Keratinocyte (primary cell): ENCODE measurements at regions not wholly inside any gene's neighbourhood (a gene's known extent, or its start where the extent isn't known, plus 50 kb on each side); places are given as distances from the start of the nearest gene placed in this dataset.

ENCODE experiments used
- DNase-seq: peaks from one replicate; pipeline ENCODE4 v3.0.0-alpha.2; 2011; ENCODE audit warnings: low read depth, missing footprints, low spot score
- FAIRE-seq: peaks from 2 replicates; lab custom pipeline; 2011; peaks lifted over from hg19 to GRCh38; lab: Jason Lieb, UNC
- H2AFZ ChIP-seq: 2 replicates; pipeline ENCODE4 v1.6.0; 2012; ENCODE audit warnings: low read length, control low read depth, inconsistent platforms; ENCODE audit not compliant: control insufficient read depth
- H3K27ac ChIP-seq: 2 replicates; pipeline ENCODE4 v1.5.1; 2011; ENCODE audit warnings: low read length; ENCODE audit not compliant: control insufficient read depth, insufficient read depth
- H3K27me3 ChIP-seq: 3 replicates; pipeline ENCODE4 v1.6.0; 2011; ENCODE audit warnings: low read length; ENCODE audit not compliant: control insufficient read depth, insufficient read depth; ENCODE audit errors: extremely low read depth
- H3K36me3 ChIP-seq, 2 experiments: 2 replicates in 1 of 2; 3 replicates in 1 of 2; pipeline ENCODE4 v1.5.1; 2011; ENCODE audit warnings: low read length in 2 of 2, mild to moderate bottlenecking in 1 of 2; ENCODE audit not compliant: control insufficient read depth in 2 of 2, insufficient read depth in 2 of 2; ENCODE audit errors: extremely low read depth in 1 of 2
- H3K4me1 ChIP-seq: 3 replicates; pipeline ENCODE4 v1.5.1; 2011; ENCODE audit warnings: low read length; ENCODE audit not compliant: control insufficient read depth, insufficient read depth; ENCODE audit errors: extremely low read depth
- H3K4me2 ChIP-seq: 3 replicates; pipeline ENCODE4 v1.6.0; 2011; ENCODE audit warnings: low read depth, low read length; ENCODE audit not compliant: control insufficient read depth, insufficient read depth; ENCODE audit errors: extremely low read depth
- H3K4me3 ChIP-seq, 3 experiments: fragments of 200-600 bp in 1 of 3; sonication (generic) in 1 of 3; 2 replicates in 2 of 3; 3 replicates in 1 of 3; pipeline ENCODE4 v1.5.1; 2011 to 2016; ENCODE audit warnings: low read length in 3 of 3, mild to moderate bottlenecking in 3 of 3, control low read depth in 2 of 3, inconsistent platforms in 1 of 3, low read depth in 1 of 3, mixed read lengths in 1 of 3, mixed run types in 1 of 3, moderate library complexity in 1 of 3; ENCODE audit not compliant: control insufficient read depth in 2 of 3, insufficient read depth in 2 of 3; ENCODE audit errors: extremely low read depth in 1 of 3
- H3K79me2 ChIP-seq: 2 replicates; pipeline ENCODE4 v1.6.0; 2012; ENCODE audit warnings: low read length; ENCODE audit not compliant: control insufficient read depth, insufficient read depth
- H3K9ac ChIP-seq: 3 replicates; pipeline ENCODE4 v1.6.0; 2011; ENCODE audit warnings: low read length; ENCODE audit not compliant: control insufficient read depth, insufficient read depth; ENCODE audit errors: extremely low read depth
- H3K9me1 ChIP-seq: 3 replicates; pipeline ENCODE4 v1.6.0; 2011; ENCODE audit warnings: low read length; ENCODE audit not compliant: control insufficient read depth, insufficient read depth; ENCODE audit errors: extremely low read depth
- H3K9me3 ChIP-seq: 2 replicates; pipeline ENCODE4 v1.5.1; 2012; ENCODE audit warnings: low read depth, low read length; ENCODE audit not compliant: control insufficient read depth
- H4K20me1 ChIP-seq: 3 replicates; pipeline ENCODE4 v1.6.0; 2011; ENCODE audit warnings: low read length; ENCODE audit not compliant: control insufficient read depth, insufficient read depth; ENCODE audit errors: extremely low read depth
- EZH2 ChIP-seq: IDR thresholded peaks from one replicate; pipeline ENCODE4 v1.6.1; 2012; ENCODE audit warnings: inconsistent platforms, mild to moderate bottlenecking, low read length, moderate library complexity
- dilution Hi-C: fragments of 300-500 bp; cut with MboI; formaldehyde crosslinking; loops from one replicate; pipeline ENCODE4 v1.7.0; 2020; ENCODE audit warnings: low sequenced_read_pairs; ENCODE audit not compliant: extremely low pct_ligation_motif_present
- TF ChIP-seq, protein P1 (sequence below), 3 experiments: IDR thresholded peaks in 1 of 3; conservative IDR thresholded peaks in 1 of 3; optimal IDR thresholded peaks in 1 of 3; 2 replicates in 2 of 3; 3 replicates in 1 of 3; pipeline versions ENCODE3 to v1.5.1; 2011; ENCODE audit warnings: low read length in 3 of 3, mild to moderate bottlenecking in 3 of 3, moderate library complexity in 2 of 3, control low read depth in 1 of 3, inconsistent platforms in 1 of 3; ENCODE audit not compliant: insufficient read depth in 2 of 3; ENCODE audit errors: extremely low read depth in 1 of 3

DNA sequence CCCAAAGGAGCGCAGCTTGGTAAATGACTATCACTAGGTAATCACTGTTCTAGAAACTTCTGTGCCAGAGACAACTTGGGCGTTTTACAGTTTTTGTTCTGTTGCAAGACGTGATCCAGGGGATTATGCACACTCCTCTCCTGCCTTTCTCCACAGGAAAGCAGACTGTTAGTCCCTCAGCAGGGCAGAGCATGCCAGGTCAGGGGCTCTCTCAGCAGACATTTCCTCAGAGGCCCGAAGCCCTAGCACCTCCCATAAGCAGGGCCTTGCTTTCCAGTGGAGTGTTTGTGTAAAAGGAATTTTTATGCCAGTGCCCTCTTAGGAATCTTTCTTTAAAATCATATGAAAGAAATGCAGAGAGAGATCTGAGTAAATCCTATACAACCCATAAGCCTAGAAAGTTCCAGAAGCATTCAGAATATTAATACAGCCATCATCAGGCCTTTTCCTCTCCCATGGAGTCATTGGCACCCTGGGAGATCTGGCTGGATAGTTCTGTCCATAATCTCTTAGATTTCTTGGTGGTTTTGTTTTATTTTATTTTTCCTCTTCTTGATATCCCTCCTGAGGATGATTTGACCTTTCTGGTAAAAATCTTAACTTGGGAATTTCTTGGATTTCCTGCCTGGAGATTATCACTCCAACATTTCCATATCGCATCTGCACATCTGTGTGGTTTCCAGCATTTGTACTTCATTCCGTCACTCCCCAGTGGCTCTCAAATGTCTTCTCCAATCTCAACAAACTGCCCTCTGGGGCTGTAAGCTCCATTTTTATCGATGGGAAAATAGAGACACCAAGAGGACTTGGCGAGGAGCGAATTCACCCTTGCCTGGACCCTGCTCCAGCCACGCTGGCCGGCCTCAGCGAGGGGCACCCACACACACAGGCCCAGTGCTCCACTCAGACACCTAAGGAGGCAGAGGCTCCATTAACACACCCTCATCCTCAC, 116.1 kb downstream of the PSMG1 start:
- Histone ChIP-seq H3K9ac (no peak overlapping the region), H2AFZ (no peak overlapping the region), H3K4me1 (no peaks in the 10 kb centered on the region), H4K20me1 (no peaks in the 10 kb centered on the region), H3K4me3 (no peak overlapping the region), H3K27ac (no peak overlapping the region), H3K9me1 (no peaks in the 10 kb centered on the region), H3K36me3 (no peaks in the 10 kb centered on the region), H3K27me3 (no peaks in the 10 kb centered on the region), H3K9me3 (peaks cover 2% of the 10 kb centered on the region), H3K4me2 (no peak overlapping the region), H3K79me2 (no peaks in the 10 kb centered on the region)
- TF ChIP-seq, protein P1, sequence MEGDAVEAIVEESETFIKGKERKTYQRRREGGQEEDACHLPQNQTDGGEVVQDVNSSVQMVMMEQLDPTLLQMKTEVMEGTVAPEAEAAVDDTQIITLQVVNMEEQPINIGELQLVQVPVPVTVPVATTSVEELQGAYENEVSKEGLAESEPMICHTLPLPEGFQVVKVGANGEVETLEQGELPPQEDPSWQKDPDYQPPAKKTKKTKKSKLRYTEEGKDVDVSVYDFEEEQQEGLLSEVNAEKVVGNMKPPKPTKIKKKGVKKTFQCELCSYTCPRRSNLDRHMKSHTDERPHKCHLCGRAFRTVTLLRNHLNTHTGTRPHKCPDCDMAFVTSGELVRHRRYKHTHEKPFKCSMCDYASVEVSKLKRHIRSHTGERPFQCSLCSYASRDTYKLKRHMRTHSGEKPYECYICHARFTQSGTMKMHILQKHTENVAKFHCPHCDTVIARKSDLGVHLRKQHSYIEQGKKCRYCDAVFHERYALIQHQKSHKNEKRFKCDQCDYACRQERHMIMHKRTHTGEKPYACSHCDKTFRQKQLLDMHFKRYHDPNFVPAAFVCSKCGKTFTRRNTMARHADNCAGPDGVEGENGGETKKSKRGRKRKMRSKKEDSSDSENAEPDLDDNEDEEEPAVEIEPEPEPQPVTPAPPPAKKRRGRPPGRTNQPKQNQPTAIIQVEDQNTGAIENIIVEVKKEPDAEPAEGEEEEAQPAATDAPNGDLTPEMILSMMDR (optimal IDR thresholded peaks at IDR 0.05 in 1 of 3, IDR thresholded peaks at IDR 0.05 in 1 of 3, conservative IDR thresholded peaks at IDR 0.05 in 1 of 3; ENCODE audit: extremely low read depth in 1 of 3, insufficient read depth in 2 of 3, low read length in 3 of 3) = no peak
- no peak for TF ChIP-seq EZH2
- no peak for DNase-seq
- dilution Hi-C loops = no loop called here
- FAIRE-seq = no peak

DNA sequence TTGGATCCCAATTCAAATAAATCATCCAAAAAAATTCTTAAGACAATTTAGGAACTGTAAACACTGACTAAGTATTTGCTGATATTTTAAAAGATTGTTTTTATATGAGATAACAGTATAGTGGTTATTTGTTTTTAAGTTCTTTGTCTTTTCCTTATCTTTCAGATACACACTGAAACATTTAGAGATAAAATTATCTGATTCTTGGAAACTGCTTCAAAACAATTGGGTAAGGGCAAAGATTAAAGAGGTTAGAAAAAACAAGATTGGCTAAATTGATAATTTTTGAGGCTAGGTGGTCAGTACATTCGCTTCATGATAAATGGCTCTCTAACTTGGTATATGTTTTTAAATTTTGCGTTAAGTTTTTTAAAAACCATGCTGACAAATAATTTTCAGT, 117.3 kb downstream of the PSMG1 start:
- H3K79me2 ChIP-seq = no peaks in the 10 kb centered on the region
- TF ChIP-seq, protein P1 (optimal IDR thresholded peaks at IDR 0.05 in 1 of 3, IDR thresholded peaks at IDR 0.05 in 1 of 3, conservative IDR thresholded peaks at IDR 0.05 in 1 of 3; ENCODE audit: extremely low read depth in 1 of 3, insufficient read depth in 2 of 3, low read length in 3 of 3) = no peak
- TF ChIP-seq EZH2 = no peak
- no peak for FAIRE-seq
- H3K4me3 ChIP-seq = no peak overlapping the region
- H2AFZ ChIP-seq = no peak overlapping the region
- no peaks in the 10 kb centered on the region for H3K27me3 ChIP-seq
- dilution Hi-C loops = no loop called here
- no peaks in the 10 kb centered on the region for H3K4me1 ChIP-seq
- no peaks in the 10 kb centered on the region for H3K36me3 ChIP-seq
- H3K9ac ChIP-seq = no peak overlapping the region
- no peaks in the 10 kb centered on the region for H4K20me1 ChIP-seq
- H3K9me3 ChIP-seq = peaks cover 3% of the 10 kb centered on the region
- H3K4me2 ChIP-seq = no peak overlapping the region
- H3K9me1 ChIP-seq = no peaks in the 10 kb centered on the region
- DNase-seq = no peak
- no peak overlapping the region for H3K27ac ChIP-seq
